K562 (cell line): ENCODE measurements at regions not wholly inside any gene's neighbourhood (a gene's known extent, or its start where the extent isn't known, plus 50 kb on each side); places are given as distances from the start of the nearest gene placed in this dataset.

ENCODE experiments used
- ATAC-seq: fragments of 200-7000 bp; cut with Tn5 transposase; 3 replicates; pipeline ENCODE4 v1.9.1; 2020; ENCODE audit warnings: moderate library complexity
- BruUV-seq: library from RNA; stranded (reverse); fragments of 400-500 nt; replicated peaks from 2 replicates; lab custom pipeline; 2021; lab: Mats Ljungman, UMichigan
- CTCF ChIA-PET: fragments of 300-600 bp; formaldehyde crosslinking; extraction: SDS; loops from one replicate; lab custom pipeline; 2021; ENCODE audit warnings: low intra/inter-chr PET ratio; lab: Yijun Ruan, JAX
- POLR2A ChIA-PET: fragments of 300-600, 350-650 bp; sonication (Branson Sonifier 250); formaldehyde crosslinking; extraction: SDS; loops from one replicate; lab custom pipeline; 2021; ENCODE audit warnings: antibody characterized with exemption, inconsistent platforms; lab: Yijun Ruan, JAX
- DNase-seq, 4 experiments: peaks; one replicate each; pipeline versions ENCODE4 v3.0.0 to v3.0.0-alpha.2; 2011 to 2018; ENCODE audit warnings: low spot score in 3 of 4, mixed read lengths in 3 of 4; ENCODE audit errors: extremely low read depth in 1 of 4
- FAIRE-seq: peaks from 2 replicates; lab custom pipeline; 2011; peaks lifted over from hg19 to GRCh38; lab: Jason Lieb, UNC
- H2AFZ ChIP-seq: 2 replicates; pipeline ENCODE4 v1.6.0; 2011; ENCODE audit warnings: low read depth, low read length, control low read depth, inconsistent platforms
- H3K27ac ChIP-seq: fragments of 200-600 bp; 3 replicates; pipeline ENCODE4 v1.8.0; 2011; ENCODE audit warnings: low read depth, mild to moderate bottlenecking, control low read depth, inconsistent platforms, low read length, moderate library complexity, mixed read lengths; ENCODE audit errors: extremely low read depth
- H3K27me3 ChIP-seq, 2 experiments: fragments of 300-600 bp in 1 of 2; 2 replicates in 1 of 2; 3 replicates in 1 of 2; pipeline versions ENCODE4 v1.6.0 to v1.8.0; 2011; ENCODE audit warnings: inconsistent platforms in 2 of 2, low read length in 2 of 2, mild to moderate bottlenecking in 1 of 2, mixed read lengths in 1 of 2, moderate library complexity in 1 of 2; ENCODE audit not compliant: control insufficient read depth in 2 of 2, insufficient read depth in 2 of 2
- H3K36me3 ChIP-seq: fragments of 300-600 bp; 3 replicates; pipeline ENCODE4 v1.8.0; 2011; ENCODE audit warnings: mild to moderate bottlenecking, low read length, inconsistent platforms; ENCODE audit not compliant: control insufficient read depth, insufficient read depth
- H3K4me1 ChIP-seq, 2 experiments: fragments of 200-600 bp in 1 of 2; replicated peaks in 1 of 2; 2 replicates in 1 of 2; 3 replicates in 1 of 2; pipeline versions ENCODE4 v1.5.1 to v1.8.0; 2011; ENCODE audit warnings: inconsistent platforms in 2 of 2, low read length in 2 of 2, mild to moderate bottlenecking in 1 of 2, mixed read lengths in 1 of 2, moderate library complexity in 1 of 2; ENCODE audit not compliant: control insufficient read depth in 2 of 2, insufficient read depth in 2 of 2
- H3K4me2 ChIP-seq: 2 replicates; pipeline ENCODE4 v1.6.1; 2011; ENCODE audit warnings: low read length, control low read depth, inconsistent platforms, mixed read lengths; ENCODE audit not compliant: insufficient read depth
- H3K4me3 ChIP-seq: fragments of 200-600 bp; sonication (generic), shearing (Covaris generic); 2 replicates; pipeline ENCODE4 v1.5.1; 2016; ENCODE audit warnings: control low read depth, inconsistent platforms
- H3K79me2 ChIP-seq: fragments of 200-600 bp; 3 replicates; pipeline ENCODE4 v1.8.0; 2011; ENCODE audit warnings: low read length, inconsistent platforms; ENCODE audit not compliant: control insufficient read depth, insufficient read depth
- H3K9ac ChIP-seq, 2 experiments: 2 replicates each; pipeline versions ENCODE4 v1.6.0 to v1.6.1; 2011; ENCODE audit warnings: low read depth in 2 of 2, low read length in 2 of 2, control low read depth in 1 of 2, inconsistent platforms in 1 of 2, mild to moderate bottlenecking in 1 of 2, mixed read lengths in 1 of 2; ENCODE audit not compliant: insufficient read depth in 1 of 2
- H3K9me1 ChIP-seq: one replicate; pipeline ENCODE4 v1.6.0; 2011; ENCODE audit warnings: inconsistent platforms, mild to moderate bottlenecking, low read length, moderate library complexity; ENCODE audit not compliant: control insufficient read depth, insufficient read depth
- H3K9me3 ChIP-seq: replicated peaks from 2 replicates; pipeline ENCODE4 v1.5.1; 2011; ENCODE audit warnings: low read depth, low read length, inconsistent platforms; ENCODE audit not compliant: control insufficient read depth, insufficient read depth
- H4K20me1 ChIP-seq: replicated peaks from 2 replicates; pipeline ENCODE4 v1.6.1; 2011; ENCODE audit warnings: low read length, inconsistent platforms, mixed read lengths; ENCODE audit not compliant: control insufficient read depth, insufficient read depth
- CC2D1A ChIP-seq: fragments of 450-650 bp; IDR thresholded peaks from 2 replicates; pipeline ENCODE4 v1.6.1; 2017; ENCODE audit warnings: mild to moderate bottlenecking
- CHCHD3 ChIP-seq: fragments of 250-450 bp; sonication (Bioruptor Pico); IDR thresholded peaks from 2 replicates; pipeline ENCODE4 v2.1.2; 2022; ENCODE audit warnings: mild to moderate bottlenecking
- HNRNPL ChIP-seq: fragments of 200-400 bp; formaldehyde crosslinking; IDR thresholded peaks from 2 replicates; pipeline ENCODE4 v1.6.1; 2017; ENCODE audit warnings: low read depth, mild to moderate bottlenecking, low read length
- HOXB6 ChIP-seq: fragments of 250-450 bp; sonication (Bioruptor Pico); IDR thresholded peaks from 2 replicates; pipeline ENCODE4 v1.5.1; 2022; ENCODE audit warnings: mild to moderate bottlenecking, borderline replicate concordance
- SLC30A9 ChIP-seq: fragments of 250-450 bp; sonication (Bioruptor Pico); IDR thresholded peaks from 2 replicates; pipeline ENCODE4 v1.8.0; 2022; ENCODE audit warnings: mild to moderate bottlenecking, moderate library complexity
- SMARCA4 ChIP-seq: fragments of 450-650 bp; IDR thresholded peaks from 2 replicates; pipeline ENCODE4 v1.6.1; 2016
- TGIF2 ChIP-seq: sonication (generic); formaldehyde crosslinking; IDR thresholded peaks from 2 replicates; pipeline ENCODE4 v1.8.1; 2022; ENCODE audit warnings: mild to moderate bottlenecking, missing genetic modification reagents, moderate library complexity
- WGBS: fragments of 100-300 bp; shearing (Covaris generic); methylation state at CpG from one replicate; pipeline ENCODE4 v1.1.6; 2016; ENCODE audit warnings: low coverage, mixed read lengths; ENCODE audit not compliant: insufficient coverage; ENCODE audit errors: missing lambda C conversion rate; 5-methylcytosine and 5-hydroxymethylcytosine counted together
- in situ Hi-C: fragments of 300-500 bp; cut with MboI; formaldehyde crosslinking; loops from 4 replicates; pipeline ENCODE4 v1.15.0; 2018; ENCODE audit warnings: inconsistent platforms, mixed read lengths
- intact Hi-C: fragments of 100-400 bp; cut with micrococcal nuclease; formaldehyde crosslinking; loops from 2 replicates; pipeline ENCODE4 v1.14.2; 2022
- TF ChIP-seq, protein P1 (sequence below), 2 experiments: fragments of 450-650 bp in 1 of 2; sonication (generic) in 1 of 2; formaldehyde crosslinking; conservative IDR thresholded peaks; 2 replicates each; pipeline versions ENCODE4 v1.4.0 to v1.8.1; 2020 to 2022; ENCODE audit warnings: mild to moderate bottlenecking in 1 of 2, missing genetic modification reagents in 1 of 2
- TF ChIP-seq, protein P2 (sequence below): fragments of 250-450 bp; sonication (Bioruptor Pico); IDR thresholded peaks from 2 replicates; pipeline ENCODE4 v1.8.0; 2021; ENCODE audit warnings: moderate library complexity, mild to moderate bottlenecking, inconsistent platforms
- TF ChIP-seq, protein P3 (sequence below): fragments of 250-450 bp; sonication (Bioruptor Pico); IDR thresholded peaks from 2 replicates; pipeline ENCODE4 v1.8.0; 2022; ENCODE audit warnings: moderate library complexity, mild to moderate bottlenecking, inconsistent platforms

DNA sequence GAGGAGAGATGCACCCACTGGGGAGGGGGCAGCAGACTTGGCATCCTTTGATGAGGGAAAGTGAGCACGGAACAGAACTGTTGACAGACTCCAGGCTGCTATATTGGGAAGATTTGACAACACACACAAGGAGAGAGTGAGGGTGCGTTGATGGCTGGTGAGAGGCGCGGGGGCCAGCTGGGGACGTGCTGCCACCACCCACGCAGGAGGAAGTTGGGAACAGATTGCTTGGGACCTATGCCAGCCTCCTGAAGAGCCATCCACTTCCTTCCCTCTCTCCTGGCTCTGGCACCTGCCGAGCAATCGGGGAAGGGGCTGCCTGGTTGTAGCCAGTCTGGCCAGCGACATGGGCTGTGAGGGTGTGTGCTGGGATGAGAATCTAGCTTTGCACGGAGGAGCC lies 223.7 kb upstream of the CSF3R start (continued):
- no peak for TF ChIP-seq CHCHD3 (CRISPR knock-in tag)

DNA sequence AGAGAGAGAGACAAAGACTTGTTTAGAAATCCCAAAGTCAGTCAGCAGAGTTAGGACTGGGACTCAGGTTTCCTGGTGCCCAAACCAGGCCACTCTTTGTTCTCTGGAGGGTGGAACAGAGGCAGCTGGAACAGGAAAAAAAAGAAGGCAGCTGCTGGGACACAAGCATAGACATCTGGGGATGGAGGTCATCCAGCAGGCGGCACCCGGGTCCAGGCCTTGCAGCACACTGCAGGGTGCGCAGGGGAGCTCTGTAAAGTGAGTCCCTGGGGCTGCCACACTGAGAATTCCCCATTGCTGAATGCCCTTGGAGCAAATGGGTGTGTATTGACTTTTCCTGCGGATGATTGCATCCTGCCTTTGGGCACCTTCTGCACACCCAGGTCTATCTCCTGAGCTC lies 222.9 kb upstream of the CSF3R start:
- ATAC-seq (peak; percentile 49; the same call in 2 of the 3 replicates), FAIRE-seq (no peak), DNase-seq (peak in 2 of 4 experiments; percentile 24 to 31)
- Histone ChIP-seq H3K9me1 (no peaks in the 10 kb centered on the region), H3K79me2 (no peaks in the 10 kb centered on the region), H4K20me1 (0 out of 2 replicates have a peak, but pooled peaks cover 3% of the 10 kb centered on the region), H3K4me2 (no peak overlapping the region), H2AFZ (no peak overlapping the region), H3K36me3 (no peaks in the 10 kb centered on the region), H3K4me1 (peaks cover 0 to 3% of the 10 kb centered on the region in 2 experiments; a peak in 2 of 5 replicates), H3K9ac (no peak overlapping the region), H3K4me3 (no peak overlapping the region), H3K27me3 (peaks cover 30 to 41% of the 10 kb centered on the region in 2 experiments; a peak in 4 of 5 replicates), H3K9me3 (no peaks in the 10 kb centered on the region), H3K27ac (no peak overlapping the region)
- ChIA-PET POLR2A (interaction anchor here (0.7 to 1.0 kb wide), 3 partner anchors 10 to 15 kb away, joined by 3 to 4 read pairs (median 4); no protein-coding TSS in a partner anchor), CTCF (no interaction called here)
- in situ Hi-C loops (no loop called here), intact Hi-C loops (loop anchor here (10.0 kb wide), 3 partner anchors 159 to 729 kb away; no protein-coding TSS in a partner anchor)
- 1% methylated on average over 4 of the region's 4 CpGs for WGBS
- BruUV-seq = no TSS peak
- TF ChIP-seq TGIF2 (CRISPR knock-in tag) (no peak), HNRNPL (no peak), HOXB6 (no peak), SMARCA4 (no peak), SLC30A9 (CRISPR knock-in tag) (no peak), CC2D1A (no peak)
- TF ChIP-seq, protein P1, sequence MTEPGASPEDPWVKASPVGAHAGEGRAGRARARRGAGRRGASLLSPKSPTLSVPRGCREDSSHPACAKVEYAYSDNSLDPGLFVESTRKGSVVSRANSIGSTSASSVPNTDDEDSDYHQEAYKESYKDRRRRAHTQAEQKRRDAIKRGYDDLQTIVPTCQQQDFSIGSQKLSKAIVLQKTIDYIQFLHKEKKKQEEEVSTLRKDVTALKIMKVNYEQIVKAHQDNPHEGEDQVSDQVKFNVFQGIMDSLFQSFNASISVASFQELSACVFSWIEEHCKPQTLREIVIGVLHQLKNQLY (CRISPR knock-in tag; conservative IDR thresholded peaks at IDR 0.05) = no peak
- TF ChIP-seq, protein P2, sequence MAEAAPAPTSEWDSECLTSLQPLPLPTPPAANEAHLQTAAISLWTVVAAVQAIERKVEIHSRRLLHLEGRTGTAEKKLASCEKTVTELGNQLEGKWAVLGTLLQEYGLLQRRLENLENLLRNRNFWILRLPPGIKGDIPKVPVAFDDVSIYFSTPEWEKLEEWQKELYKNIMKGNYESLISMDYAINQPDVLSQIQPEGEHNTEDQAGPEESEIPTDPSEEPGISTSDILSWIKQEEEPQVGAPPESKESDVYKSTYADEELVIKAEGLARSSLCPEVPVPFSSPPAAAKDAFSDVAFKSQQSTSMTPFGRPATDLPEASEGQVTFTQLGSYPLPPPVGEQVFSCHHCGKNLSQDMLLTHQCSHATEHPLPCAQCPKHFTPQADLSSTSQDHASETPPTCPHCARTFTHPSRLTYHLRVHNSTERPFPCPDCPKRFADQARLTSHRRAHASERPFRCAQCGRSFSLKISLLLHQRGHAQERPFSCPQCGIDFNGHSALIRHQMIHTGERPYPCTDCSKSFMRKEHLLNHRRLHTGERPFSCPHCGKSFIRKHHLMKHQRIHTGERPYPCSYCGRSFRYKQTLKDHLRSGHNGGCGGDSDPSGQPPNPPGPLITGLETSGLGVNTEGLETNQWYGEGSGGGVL = no peak
- TF ChIP-seq, protein P3, sequence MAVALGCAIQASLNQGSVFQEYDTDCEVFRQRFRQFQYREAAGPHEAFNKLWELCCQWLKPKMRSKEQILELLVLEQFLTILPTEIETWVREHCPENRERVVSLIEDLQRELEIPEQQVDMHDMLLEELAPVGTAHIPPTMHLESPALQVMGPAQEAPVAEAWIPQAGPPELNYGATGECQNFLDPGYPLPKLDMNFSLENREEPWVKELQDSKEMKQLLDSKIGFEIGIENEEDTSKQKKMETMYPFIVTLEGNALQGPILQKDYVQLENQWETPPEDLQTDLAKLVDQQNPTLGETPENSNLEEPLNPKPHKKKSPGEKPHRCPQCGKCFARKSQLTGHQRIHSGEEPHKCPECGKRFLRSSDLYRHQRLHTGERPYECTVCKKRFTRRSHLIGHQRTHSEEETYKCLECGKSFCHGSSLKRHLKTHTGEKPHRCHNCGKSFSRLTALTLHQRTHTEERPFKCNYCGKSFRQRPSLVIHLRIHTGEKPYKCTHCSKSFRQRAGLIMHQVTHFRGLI (CRISPR knock-in tag) = no peak
